Keratinocyte (primary cell): ENCODE measurements at regions not wholly inside any gene's neighbourhood (a gene's known extent, or its start where the extent isn't known, plus 50 kb on each side); places are given as distances from the start of the nearest gene placed in this dataset.
"Not testable (repeated sequence)": the region's sequence is repeated elsewhere in the genome, so short reads cannot be mapped to it uniquely, and the experiment has no call there.

Source experiments
- DNase-seq: peaks from one replicate; pipeline ENCODE4 v3.0.0-alpha.2; 2011; ENCODE audit warnings: low read depth, missing footprints, low spot score
- FAIRE-seq: peaks from 2 replicates; lab custom pipeline; 2011; peaks lifted over from hg19 to GRCh38; lab: Jason Lieb, UNC
- H2AFZ ChIP-seq: 2 replicates; pipeline ENCODE4 v1.6.0; 2012; ENCODE audit warnings: low read length, control low read depth, inconsistent platforms; ENCODE audit not compliant: control insufficient read depth
- H3K27ac ChIP-seq: 2 replicates; pipeline ENCODE4 v1.5.1; 2011; ENCODE audit warnings: low read length; ENCODE audit not compliant: control insufficient read depth, insufficient read depth
- H3K27me3 ChIP-seq: 3 replicates; pipeline ENCODE4 v1.6.0; 2011; ENCODE audit warnings: low read length; ENCODE audit not compliant: control insufficient read depth, insufficient read depth; ENCODE audit errors: extremely low read depth
- H3K36me3 ChIP-seq, 2 experiments: 2 replicates in 1 of 2; 3 replicates in 1 of 2; pipeline ENCODE4 v1.5.1; 2011; ENCODE audit warnings: low read length in 2 of 2, mild to moderate bottlenecking in 1 of 2; ENCODE audit not compliant: control insufficient read depth in 2 of 2, insufficient read depth in 2 of 2; ENCODE audit errors: extremely low read depth in 1 of 2
- H3K4me1 ChIP-seq: 3 replicates; pipeline ENCODE4 v1.5.1; 2011; ENCODE audit warnings: low read length; ENCODE audit not compliant: control insufficient read depth, insufficient read depth; ENCODE audit errors: extremely low read depth
- H3K4me2 ChIP-seq: 3 replicates; pipeline ENCODE4 v1.6.0; 2011; ENCODE audit warnings: low read depth, low read length; ENCODE audit not compliant: control insufficient read depth, insufficient read depth; ENCODE audit errors: extremely low read depth
- H3K4me3 ChIP-seq, 3 experiments: fragments of 200-600 bp in 1 of 3; sonication (generic) in 1 of 3; 2 replicates in 2 of 3; 3 replicates in 1 of 3; pipeline ENCODE4 v1.5.1; 2011 to 2016; ENCODE audit warnings: low read length in 3 of 3, mild to moderate bottlenecking in 3 of 3, control low read depth in 2 of 3, inconsistent platforms in 1 of 3, low read depth in 1 of 3, mixed read lengths in 1 of 3, mixed run types in 1 of 3, moderate library complexity in 1 of 3; ENCODE audit not compliant: control insufficient read depth in 2 of 3, insufficient read depth in 2 of 3; ENCODE audit errors: extremely low read depth in 1 of 3
- H3K79me2 ChIP-seq: 2 replicates; pipeline ENCODE4 v1.6.0; 2012; ENCODE audit warnings: low read length; ENCODE audit not compliant: control insufficient read depth, insufficient read depth
- H3K9ac ChIP-seq: 3 replicates; pipeline ENCODE4 v1.6.0; 2011; ENCODE audit warnings: low read length; ENCODE audit not compliant: control insufficient read depth, insufficient read depth; ENCODE audit errors: extremely low read depth
- H3K9me1 ChIP-seq: 3 replicates; pipeline ENCODE4 v1.6.0; 2011; ENCODE audit warnings: low read length; ENCODE audit not compliant: control insufficient read depth, insufficient read depth; ENCODE audit errors: extremely low read depth
- H3K9me3 ChIP-seq: 2 replicates; pipeline ENCODE4 v1.5.1; 2012; ENCODE audit warnings: low read depth, low read length; ENCODE audit not compliant: control insufficient read depth
- H4K20me1 ChIP-seq: 3 replicates; pipeline ENCODE4 v1.6.0; 2011; ENCODE audit warnings: low read length; ENCODE audit not compliant: control insufficient read depth, insufficient read depth; ENCODE audit errors: extremely low read depth
- EZH2 ChIP-seq: IDR thresholded peaks from one replicate; pipeline ENCODE4 v1.6.1; 2012; ENCODE audit warnings: inconsistent platforms, mild to moderate bottlenecking, low read length, moderate library complexity
- dilution Hi-C: fragments of 300-500 bp; cut with MboI; formaldehyde crosslinking; loops from one replicate; pipeline ENCODE4 v1.7.0; 2020; ENCODE audit warnings: low sequenced_read_pairs; ENCODE audit not compliant: extremely low pct_ligation_motif_present
- TF ChIP-seq, protein P1 (sequence below), 3 experiments: IDR thresholded peaks in 1 of 3; conservative IDR thresholded peaks in 1 of 3; optimal IDR thresholded peaks in 1 of 3; 2 replicates in 2 of 3; 3 replicates in 1 of 3; pipeline versions ENCODE3 to v1.5.1; 2011; ENCODE audit warnings: low read length in 3 of 3, mild to moderate bottlenecking in 3 of 3, moderate library complexity in 2 of 3, control low read depth in 1 of 3, inconsistent platforms in 1 of 3; ENCODE audit not compliant: insufficient read depth in 2 of 3; ENCODE audit errors: extremely low read depth in 1 of 3

DNA sequence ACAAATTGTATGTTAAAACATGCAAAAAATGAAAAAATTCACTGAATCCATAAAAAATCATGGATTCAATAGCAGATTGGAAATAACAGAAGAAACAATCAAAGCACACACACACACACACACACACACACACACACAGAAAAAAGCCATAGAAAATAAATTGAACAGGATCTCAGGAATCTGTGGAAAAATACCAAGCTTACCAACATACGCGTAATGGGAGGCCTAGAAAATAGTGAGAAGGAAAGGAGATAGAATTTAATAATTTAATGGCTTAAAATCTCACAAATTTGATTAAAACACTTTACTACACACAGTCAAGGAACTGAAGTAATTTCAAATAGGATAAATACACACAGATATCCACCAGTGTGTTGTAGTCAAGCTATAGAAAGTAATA lies 1671.5 kb upstream of the PIK3C3 start:
- no peaks in the 10 kb centered on the region for H3K27me3 ChIP-seq
- H3K36me3 ChIP-seq: no peaks in the 10 kb centered on the region
- no peak overlapping the region for H3K4me3 ChIP-seq
- H3K4me1 ChIP-seq: no peaks in the 10 kb centered on the region
- H3K9me3 ChIP-seq: no peaks in the 10 kb centered on the region
- no peaks in the 10 kb centered on the region for H4K20me1 ChIP-seq
- no peak overlapping the region for H2AFZ ChIP-seq
- dilution Hi-C loops: no loop called here
- no peak overlapping the region for H3K9ac ChIP-seq
- H3K9me1 ChIP-seq: no peaks in the 10 kb centered on the region
- H3K4me2 ChIP-seq: no peak overlapping the region
- TF ChIP-seq EZH2: no peak
- TF ChIP-seq, protein P1, sequence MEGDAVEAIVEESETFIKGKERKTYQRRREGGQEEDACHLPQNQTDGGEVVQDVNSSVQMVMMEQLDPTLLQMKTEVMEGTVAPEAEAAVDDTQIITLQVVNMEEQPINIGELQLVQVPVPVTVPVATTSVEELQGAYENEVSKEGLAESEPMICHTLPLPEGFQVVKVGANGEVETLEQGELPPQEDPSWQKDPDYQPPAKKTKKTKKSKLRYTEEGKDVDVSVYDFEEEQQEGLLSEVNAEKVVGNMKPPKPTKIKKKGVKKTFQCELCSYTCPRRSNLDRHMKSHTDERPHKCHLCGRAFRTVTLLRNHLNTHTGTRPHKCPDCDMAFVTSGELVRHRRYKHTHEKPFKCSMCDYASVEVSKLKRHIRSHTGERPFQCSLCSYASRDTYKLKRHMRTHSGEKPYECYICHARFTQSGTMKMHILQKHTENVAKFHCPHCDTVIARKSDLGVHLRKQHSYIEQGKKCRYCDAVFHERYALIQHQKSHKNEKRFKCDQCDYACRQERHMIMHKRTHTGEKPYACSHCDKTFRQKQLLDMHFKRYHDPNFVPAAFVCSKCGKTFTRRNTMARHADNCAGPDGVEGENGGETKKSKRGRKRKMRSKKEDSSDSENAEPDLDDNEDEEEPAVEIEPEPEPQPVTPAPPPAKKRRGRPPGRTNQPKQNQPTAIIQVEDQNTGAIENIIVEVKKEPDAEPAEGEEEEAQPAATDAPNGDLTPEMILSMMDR (optimal IDR thresholded peaks at IDR 0.05 in 1 of 3, IDR thresholded peaks at IDR 0.05 in 1 of 3, conservative IDR thresholded peaks at IDR 0.05 in 1 of 3; ENCODE audit: extremely low read depth in 1 of 3, insufficient read depth in 2 of 3, low read length in 3 of 3): no peak
- DNase-seq (no peak), FAIRE-seq (no peak)
- H3K27ac ChIP-seq: no peak overlapping the region
- H3K79me2 ChIP-seq: no peaks in the 10 kb centered on the region

DNA sequence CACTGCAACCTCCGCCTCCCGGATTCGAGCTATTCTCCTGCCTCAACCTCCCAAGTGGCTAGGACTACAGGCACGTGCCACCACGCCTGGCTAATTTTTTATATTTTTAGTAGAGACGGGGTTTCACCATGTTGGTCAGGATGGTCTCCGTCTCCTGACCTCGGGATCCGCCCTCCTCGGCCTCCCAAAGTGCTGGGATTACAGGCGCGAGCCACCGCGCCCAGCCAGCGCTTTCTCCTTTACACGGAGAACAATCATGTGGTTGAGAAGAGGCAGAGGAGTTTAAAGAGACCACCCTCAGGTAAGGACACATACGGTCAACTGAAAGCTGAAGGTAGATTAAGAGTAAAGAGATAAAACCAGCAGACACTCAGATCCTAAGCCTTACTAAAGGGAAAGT lies 1673.7 kb upstream of the PIK3C3 start:
- H3K27ac ChIP-seq, H4K20me1 ChIP-seq, H3K9ac ChIP-seq, DNase-seq, H3K9me1 ChIP-seq, FAIRE-seq, H3K4me3 ChIP-seq, dilution Hi-C loops, H3K9me3 ChIP-seq, H3K79me2 ChIP-seq, H3K36me3 ChIP-seq, H3K4me2 ChIP-seq, H2AFZ ChIP-seq, H3K27me3 ChIP-seq, H3K4me1 ChIP-seq: not testable (repeated sequence)

DNA sequence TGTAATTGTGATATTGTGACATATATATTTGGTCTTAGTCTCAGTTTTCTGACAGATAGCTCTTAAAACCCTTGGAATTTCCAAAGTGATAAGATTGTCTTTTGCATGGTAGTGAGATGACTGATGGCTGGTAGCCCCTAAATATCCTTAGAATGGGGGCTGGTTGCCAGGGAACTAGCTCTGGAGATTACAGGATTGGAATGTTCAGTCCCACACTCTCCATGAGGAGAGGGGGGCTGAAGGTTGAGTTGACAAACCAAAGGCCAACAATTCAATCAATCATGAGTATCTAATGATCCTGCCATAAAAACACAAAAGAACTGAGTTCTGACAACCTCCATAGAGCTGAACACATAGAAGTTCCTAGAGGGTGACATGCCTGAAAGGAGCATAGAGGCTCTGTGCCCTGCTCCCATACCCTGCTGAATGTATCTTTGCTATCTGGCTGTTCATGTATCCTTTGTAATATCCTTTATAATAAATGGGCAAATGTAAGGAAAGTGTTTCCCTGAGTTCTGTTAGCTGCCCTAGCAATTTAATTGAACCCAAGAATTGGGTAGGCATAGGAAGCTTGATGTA lies 1680.3 kb upstream of the PIK3C3 start:
- dilution Hi-C loops: no loop called here
- Histone ChIP-seq H3K4me1 (no peaks in the 10 kb centered on the region), H3K9me1 (no peaks in the 10 kb centered on the region), H4K20me1 (no peaks in the 10 kb centered on the region), H3K4me3 (no peak overlapping the region), H3K9ac (no peak overlapping the region), H3K9me3 (no peaks in the 10 kb centered on the region), H3K79me2 (no peaks in the 10 kb centered on the region), H3K36me3 (no peaks in the 10 kb centered on the region), H3K27ac (no peak overlapping the region), H2AFZ (no peak overlapping the region), H3K4me2 (no peak overlapping the region), H3K27me3 (no peaks in the 10 kb centered on the region)
- FAIRE-seq (no peak), DNase-seq (no peak)
- TF ChIP-seq EZH2: no peak
- TF ChIP-seq, protein P1 (optimal IDR thresholded peaks at IDR 0.05 in 1 of 3, IDR thresholded peaks at IDR 0.05 in 1 of 3, conservative IDR thresholded peaks at IDR 0.05 in 1 of 3; ENCODE audit: extremely low read depth in 1 of 3, insufficient read depth in 2 of 3, low read length in 3 of 3): no peak
